ENCODE measurements at regions not wholly inside any gene's neighbourhood (a gene's known extent, or its start where the extent isn't known, plus 50 kb on each side); places are given as distances from the start of the nearest gene placed in this dataset.

- TF ChIP-seq CTCF (IDR thresholded peaks at IDR 0.05; ENCODE audit: poor library complexity) (no peak), EZH2phosphoT487 (IDR thresholded peaks at IDR 0.05; ENCODE audit: low read depth, severe bottlenecking, unreplicated experiment) (no peak), EZH2 (IDR thresholded peaks at IDR 0.05; ENCODE audit: borderline replicate concordance) (no peak)
- Histone ChIP-seq H3K79me2 (no peaks in the 10 kb centered on the region), H2AFZ (no peak overlapping the region), H3K4me1 (ENCODE audit: insufficient read depth) (no peaks in the 10 kb centered on the region), H4K20me1 (ENCODE audit: insufficient read depth, poor library complexity, severe bottlenecking) (no peaks in the 10 kb centered on the region), H3K27ac (no peak overlapping the region), H3K4me2 (no peak overlapping the region), H3K9me2 (replicated peaks; ENCODE audit: insufficient read depth) (no peaks in the 10 kb centered on the region), H3K36me3 (replicated peaks; ENCODE audit: insufficient read depth, low read depth) (no peaks in the 10 kb centered on the region), H3K9me3 (ENCODE audit: low read depth) (no peaks in the 10 kb centered on the region), H3K4me3 (no peak overlapping the region), H3K27me3 (no peaks in the 10 kb centered on the region)
- no peak for DNase-seq (ENCODE audit: low spot score)
- WGBS (ENCODE audit: low lambda C conversion rate, missing lambda C conversion rate), result 91% methylated on average over 3 of the region's 3 CpGs
Observed at GRCh38 chr13:90686442-90686841, 661.0 kb upstream of the MIR17HG start.

DNA sequence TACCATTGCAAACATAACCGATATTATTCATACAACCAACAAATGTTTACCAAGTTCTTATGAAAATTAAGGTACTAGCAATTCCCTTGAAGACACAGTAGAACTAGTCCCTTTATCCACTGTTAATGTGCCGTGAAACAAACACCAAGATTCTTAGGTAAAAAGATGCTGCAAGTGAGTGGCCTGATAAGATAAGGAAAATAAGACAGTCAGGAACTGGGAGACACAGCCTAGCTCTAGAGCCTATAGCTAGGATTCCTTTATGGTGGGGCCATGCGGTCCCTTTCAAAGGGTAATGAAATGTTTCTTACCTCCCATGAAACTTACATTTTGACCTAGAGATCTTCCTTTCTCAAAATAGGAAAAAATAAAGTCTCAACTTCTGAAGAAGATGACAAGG, 658.4 kb upstream of the MIR17HG start:
- Histone ChIP-seq H3K36me3 (replicated peaks; ENCODE audit: insufficient read depth, low read depth) (no peaks in the 10 kb centered on the region), H2AFZ (no peak overlapping the region), H4K20me1 (ENCODE audit: insufficient read depth, poor library complexity, severe bottlenecking) (no peaks in the 10 kb centered on the region), H3K4me3 (no peak overlapping the region), H3K4me2 (no peak overlapping the region), H3K79me2 (no peaks in the 10 kb centered on the region), H3K9me3 (ENCODE audit: low read depth) (no peaks in the 10 kb centered on the region), H3K27me3 (no peaks in the 10 kb centered on the region), H3K27ac (no peak overlapping the region), H3K9me2 (replicated peaks; ENCODE audit: insufficient read depth) (no peaks in the 10 kb centered on the region), H3K4me1 (ENCODE audit: insufficient read depth) (no peaks in the 10 kb centered on the region)
- DNase-seq (ENCODE audit: low spot score), result no peak
- WGBS (ENCODE audit: low lambda C conversion rate, missing lambda C conversion rate), result 87% methylated on average over 3 of the region's 3 CpGs
- TF ChIP-seq CTCF (IDR thresholded peaks at IDR 0.05; ENCODE audit: poor library complexity), result no peak
- TF ChIP-seq EZH2 (IDR thresholded peaks at IDR 0.05; ENCODE audit: borderline replicate concordance), result no peak
- TF ChIP-seq EZH2phosphoT487 (IDR thresholded peaks at IDR 0.05; ENCODE audit: low read depth, severe bottlenecking, unreplicated experiment), result no peak

DNA sequence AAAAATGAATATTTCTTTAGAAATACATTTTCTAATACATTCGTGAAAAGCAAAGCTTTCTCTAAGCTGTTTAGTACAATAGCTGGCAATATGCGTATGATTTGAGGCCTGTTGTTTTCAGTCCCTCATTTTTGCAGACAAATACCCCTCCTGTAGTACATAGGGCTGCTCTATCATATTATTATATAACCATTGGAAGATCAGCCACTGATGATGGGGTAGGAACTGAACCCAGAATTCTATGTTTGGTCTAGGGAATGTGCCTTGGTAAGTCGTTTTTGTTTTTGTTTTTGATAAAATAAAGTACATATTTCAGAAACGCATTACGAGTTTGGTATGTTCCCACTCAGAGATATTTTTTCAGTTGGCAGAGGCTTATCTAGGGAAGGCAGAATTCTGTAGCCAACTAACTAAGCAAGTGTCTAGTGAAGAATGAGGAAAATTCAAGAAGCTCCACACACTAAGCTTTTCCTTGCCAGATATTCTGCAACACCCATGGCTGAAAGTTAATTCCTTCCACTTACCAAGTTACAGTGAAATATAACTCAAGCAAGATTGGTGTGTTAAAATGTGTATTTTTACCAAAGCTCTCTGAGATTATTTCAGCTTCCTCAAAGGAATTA, 656.9 kb upstream of the MIR17HG start:
- no peaks in the 10 kb centered on the region for H3K36me3 ChIP-seq (replicated peaks; ENCODE audit: insufficient read depth, low read depth)
- no peak overlapping the region for H3K27ac ChIP-seq
- DNase-seq (ENCODE audit: low spot score), result no peak
- no peaks in the 10 kb centered on the region for H3K9me3 ChIP-seq (ENCODE audit: low read depth)
- no peaks in the 10 kb centered on the region for H4K20me1 ChIP-seq (ENCODE audit: insufficient read depth, poor library complexity, severe bottlenecking)
- no peak overlapping the region for H2AFZ ChIP-seq
- WGBS (ENCODE audit: low lambda C conversion rate, missing lambda C conversion rate), result 81% methylated on average over 5 of the region's 5 CpGs
- TF ChIP-seq EZH2phosphoT487 (IDR thresholded peaks at IDR 0.05; ENCODE audit: low read depth, severe bottlenecking, unreplicated experiment), result no peak
- TF ChIP-seq EZH2 (IDR thresholded peaks at IDR 0.05; ENCODE audit: borderline replicate concordance), result no peak
- TF ChIP-seq CTCF (IDR thresholded peaks at IDR 0.05; ENCODE audit: poor library complexity), result no peak
- H3K79me2 ChIP-seq, result no peaks in the 10 kb centered on the region
- H3K4me1 ChIP-seq (ENCODE audit: insufficient read depth), result no peaks in the 10 kb centered on the region
- no peaks in the 10 kb centered on the region for H3K27me3 ChIP-seq
- H3K4me3 ChIP-seq, result no peak overlapping the region
- H3K9me2 ChIP-seq (replicated peaks; ENCODE audit: insufficient read depth), result no peaks in the 10 kb centered on the region
- H3K4me2 ChIP-seq, result no peak overlapping the region
